ENCODE measurements at regions not wholly inside any gene's neighbourhood (a gene's known extent, or its start where the extent isn't known, plus 50 kb on each side); places are given as distances from the start of the nearest gene placed in this dataset.

DNA sequence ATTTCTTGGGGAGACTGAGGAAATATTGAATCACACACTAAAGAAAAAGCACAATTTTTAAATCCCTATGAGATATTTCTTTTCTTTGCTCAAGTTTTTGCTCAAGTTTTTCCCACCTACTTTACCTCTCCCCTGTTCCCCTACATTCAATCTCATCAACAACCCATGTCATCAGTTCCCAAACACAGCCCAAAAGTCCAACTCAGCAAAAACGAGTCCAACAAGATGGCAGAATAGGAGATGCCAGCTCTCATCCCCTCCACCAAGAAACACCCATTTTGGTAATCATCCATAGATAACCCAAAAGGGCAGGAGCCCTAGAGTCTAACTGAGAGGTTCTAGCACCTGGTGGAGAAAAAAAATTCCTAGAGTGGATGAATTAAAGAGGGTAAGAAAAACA is 152.5 kb upstream of the GHITM start:
- no peak overlapping the region for H3K4me3 ChIP-seq (ENCODE audit: low read length)
- intact Hi-C loops (cut with DNase I): no loop called here
- DNase-seq: no peak
- H3K27me3 ChIP-seq (ENCODE audit: control insufficient read depth, insufficient read depth): no peaks in the 10 kb centered on the region
- H3K4me1 ChIP-seq (ENCODE audit: control insufficient read depth, insufficient read depth, low read length): peaks cover 1% of the 10 kb centered on the region
- no peak overlapping the region for H3K27ac ChIP-seq (ENCODE audit: low read length)
- 74% methylated on average over 1 of the region's 1 CpG for WGBS
- no peak for ATAC-seq
- H3K9me3 ChIP-seq (ENCODE audit: control insufficient read depth, low read length): no peaks in the 10 kb centered on the region

DNA sequence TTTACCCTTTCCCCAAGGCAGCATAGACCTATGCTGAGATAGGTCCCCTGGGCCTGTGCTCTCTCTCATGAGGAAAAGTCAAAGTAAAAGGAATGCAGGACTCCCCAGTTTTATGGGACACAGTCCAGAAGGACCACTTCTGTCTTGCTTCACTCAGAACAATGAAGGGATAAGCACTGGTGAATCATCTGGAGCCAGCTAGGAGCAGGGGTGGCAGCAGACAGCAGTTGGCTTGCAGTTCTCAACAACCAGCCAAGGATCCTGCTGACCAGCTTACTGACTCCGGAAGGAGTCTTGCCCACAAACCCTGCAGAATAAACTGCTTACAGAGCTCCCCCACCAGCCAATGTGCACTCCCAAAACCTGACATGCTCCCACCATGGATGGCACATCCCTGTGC is 152.1 kb upstream of the GHITM start:
- intact Hi-C loops (cut with DNase I): no loop called here
- ATAC-seq (no peak), DNase-seq (no peak)
- Histone ChIP-seq H3K4me3 (ENCODE audit: low read length) (no peak overlapping the region), H3K27me3 (ENCODE audit: control insufficient read depth, insufficient read depth) (no peaks in the 10 kb centered on the region), H3K9me3 (ENCODE audit: control insufficient read depth, low read length) (no peaks in the 10 kb centered on the region), H3K27ac (ENCODE audit: low read length) (no peak overlapping the region), H3K4me1 (ENCODE audit: control insufficient read depth, insufficient read depth, low read length) (peaks cover 1% of the 10 kb centered on the region)
- WGBS: 84% methylated on average over 1 of the region's 1 CpG

DNA sequence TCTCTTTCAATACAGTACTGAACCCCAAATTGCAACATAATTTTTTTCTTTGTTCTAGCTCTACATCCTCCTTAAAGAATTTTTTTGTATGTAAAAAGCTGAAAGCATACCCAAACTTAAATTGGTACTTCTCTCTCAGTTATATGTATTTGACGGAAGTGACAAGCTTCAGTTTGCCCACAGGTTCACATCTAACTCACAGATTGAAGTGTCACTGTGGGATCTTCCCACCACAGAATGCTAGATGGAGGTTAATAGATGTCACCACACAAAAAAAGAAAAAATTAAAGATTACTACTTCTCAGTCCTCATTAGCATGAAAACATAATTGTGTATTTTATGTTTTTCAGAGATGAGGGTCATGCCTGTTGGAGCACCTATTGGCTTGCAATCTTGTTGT is 150.9 kb upstream of the GHITM start:
- Histone ChIP-seq H3K4me3 (ENCODE audit: low read length) (no peak overlapping the region), H3K27ac (ENCODE audit: low read length) (no peak overlapping the region), H3K9me3 (ENCODE audit: control insufficient read depth, low read length) (no peaks in the 10 kb centered on the region), H3K27me3 (ENCODE audit: control insufficient read depth, insufficient read depth) (no peaks in the 10 kb centered on the region), H3K4me1 (ENCODE audit: control insufficient read depth, insufficient read depth, low read length) (peaks cover 1% of the 10 kb centered on the region)
- no peak for DNase-seq
- intact Hi-C loops (cut with DNase I): no loop called here
- ATAC-seq: no peak
- WGBS: 95% methylated on average over 1 of the region's 1 CpG

DNA sequence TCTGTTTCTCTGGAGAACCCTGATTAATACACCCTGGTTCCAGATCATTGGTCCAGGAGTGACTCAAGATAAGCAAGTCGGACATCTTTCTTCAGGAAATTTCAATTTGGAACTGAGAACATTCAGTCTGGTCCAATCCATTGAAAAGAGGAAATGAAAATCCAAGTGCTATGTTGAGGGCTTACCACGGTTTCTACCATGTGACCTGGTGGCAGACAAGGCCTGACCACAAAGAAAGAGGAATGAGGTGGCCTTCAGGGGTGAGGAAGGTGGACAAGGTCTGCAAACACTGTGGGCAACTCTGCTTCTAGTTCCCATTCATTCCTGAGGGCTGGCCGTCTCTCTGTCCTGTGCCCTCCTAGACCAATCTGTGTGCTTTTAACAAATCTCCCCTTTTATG is 149.2 kb upstream of the GHITM start:
- intact Hi-C loops (cut with DNase I): no loop called here
- 76% methylated on average over 3 of the region's 3 CpGs for whole genome bisulfite sequencing
- H3K4me3 ChIP-seq (ENCODE audit: low read length): no peak overlapping the region
- DNase-seq: no peak
- no peaks in the 10 kb centered on the region for H3K27me3 ChIP-seq (ENCODE audit: control insufficient read depth, insufficient read depth)
- no peaks in the 10 kb centered on the region for H3K4me1 ChIP-seq (ENCODE audit: control insufficient read depth, insufficient read depth, low read length)
- H3K9me3 ChIP-seq (ENCODE audit: control insufficient read depth, low read length): no peaks in the 10 kb centered on the region
- H3K27ac ChIP-seq (ENCODE audit: low read length): no peak overlapping the region
- no peak for ATAC-seq

DNA sequence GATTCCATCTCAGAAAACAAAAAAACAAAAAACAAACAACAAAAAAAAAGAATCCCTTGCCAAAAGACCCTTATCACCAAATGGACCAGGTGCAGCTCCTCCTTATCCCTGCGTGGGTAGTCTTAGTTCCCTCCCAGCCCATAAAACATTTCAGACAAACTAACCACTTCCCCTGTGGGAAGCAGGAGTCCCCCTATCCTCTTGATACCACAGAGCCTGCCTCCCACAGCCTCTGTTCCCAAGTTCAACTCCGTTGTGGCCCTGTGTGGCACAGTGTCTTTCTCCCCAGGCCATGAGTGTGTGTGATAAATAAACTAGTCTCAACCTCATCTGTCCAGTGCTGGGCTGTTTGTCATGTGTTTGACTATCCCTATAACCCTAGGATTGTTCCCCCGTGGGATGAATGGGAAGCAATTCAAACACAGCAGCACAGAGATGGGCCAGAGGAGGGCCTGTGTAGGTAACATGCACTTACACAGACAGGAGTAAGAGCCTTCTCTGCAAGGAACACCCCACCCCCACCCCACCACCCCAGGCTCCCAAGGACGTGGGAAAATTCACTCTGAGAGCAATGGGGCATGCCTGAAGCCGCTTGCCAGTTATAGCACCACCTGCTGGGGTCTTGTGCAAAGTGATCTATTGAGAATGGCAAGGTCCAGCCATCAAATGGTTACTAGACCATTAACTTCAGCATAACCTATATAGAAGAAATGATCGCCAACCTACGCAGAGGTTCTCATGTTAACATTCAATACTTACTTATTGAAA is 147.1 kb upstream of the GHITM start:
- H3K9me3 ChIP-seq (ENCODE audit: control insufficient read depth, low read length): no peaks in the 10 kb centered on the region
- DNase-seq (no peak), ATAC-seq (no peak)
- WGBS: 54% methylated on average over 7 of the region's 7 CpGs
- H3K4me1 ChIP-seq (ENCODE audit: control insufficient read depth, insufficient read depth, low read length): no peaks in the 10 kb centered on the region
- no peak overlapping the region for H3K27ac ChIP-seq (ENCODE audit: low read length)
- no peaks in the 10 kb centered on the region for H3K27me3 ChIP-seq (ENCODE audit: control insufficient read depth, insufficient read depth)
- H3K4me3 ChIP-seq (ENCODE audit: low read length): no peak overlapping the region
- intact Hi-C loops (cut with DNase I): no loop called here

DNA sequence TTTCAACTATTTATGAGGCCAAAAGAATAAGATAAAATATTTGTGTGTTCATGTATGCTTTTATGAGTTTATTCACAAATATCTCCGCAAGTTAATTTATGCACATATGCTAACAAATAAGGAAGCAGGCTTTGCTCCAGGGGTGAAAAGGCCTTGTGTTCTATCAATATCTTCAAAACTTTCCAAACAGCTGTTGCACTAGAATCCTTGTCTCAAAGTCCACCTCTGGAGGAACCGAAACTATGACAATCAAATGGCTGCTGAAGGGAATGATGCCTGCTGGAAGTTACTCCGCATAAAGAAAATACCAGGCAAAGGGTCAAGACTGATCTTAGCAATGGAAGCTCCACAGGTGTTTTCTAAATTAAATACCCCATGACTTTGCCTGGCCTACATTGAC is 145.0 kb upstream of the GHITM start:
- no peaks in the 10 kb centered on the region for H3K9me3 ChIP-seq (ENCODE audit: control insufficient read depth, low read length)
- H3K27me3 ChIP-seq (ENCODE audit: control insufficient read depth, insufficient read depth): no peaks in the 10 kb centered on the region
- no peak overlapping the region for H3K27ac ChIP-seq (ENCODE audit: low read length)
- intact Hi-C loops (cut with DNase I): no loop called here
- no peak for ATAC-seq
- DNase-seq: no peak
- no peak overlapping the region for H3K4me3 ChIP-seq (ENCODE audit: low read length)
- whole genome bisulfite sequencing: 95% methylated on average over 3 of the region's 3 CpGs
- H3K4me1 ChIP-seq (ENCODE audit: control insufficient read depth, insufficient read depth, low read length): no peaks in the 10 kb centered on the region

DNA sequence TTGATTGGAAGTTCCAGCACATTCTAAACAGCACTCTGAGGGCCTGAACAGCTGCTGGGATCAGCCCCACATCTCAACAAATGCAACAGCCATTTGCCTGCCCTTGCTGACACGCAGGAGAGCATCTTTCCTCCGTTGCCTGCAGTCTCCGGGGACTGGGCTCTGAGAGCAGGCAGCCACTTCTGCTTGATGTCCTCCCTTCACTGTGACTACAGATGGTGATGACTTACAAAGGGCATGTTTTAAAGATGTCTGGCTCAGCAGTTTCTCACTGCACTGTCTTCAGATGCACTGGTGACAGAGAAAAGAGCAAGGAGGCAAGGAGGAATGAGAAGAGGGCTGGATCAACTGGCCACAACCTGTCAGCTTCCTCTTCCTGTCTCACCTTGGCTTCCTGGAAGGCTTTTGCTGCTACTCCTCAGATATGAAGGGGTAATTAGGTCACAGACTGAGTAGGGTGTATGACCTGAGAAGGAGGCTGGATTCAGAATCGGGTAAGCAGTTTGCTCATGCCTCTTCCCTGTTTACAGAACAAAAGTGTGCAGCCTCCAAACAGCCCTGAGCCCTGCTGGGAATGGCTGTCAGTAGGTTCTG is 143.5 kb upstream of the GHITM start:
- intact Hi-C loops (cut with DNase I): no loop called here
- no peak for ATAC-seq
- H3K27me3 ChIP-seq (ENCODE audit: control insufficient read depth, insufficient read depth): no peaks in the 10 kb centered on the region
- H3K4me3 ChIP-seq (ENCODE audit: low read length): no peak overlapping the region
- H3K4me1 ChIP-seq (ENCODE audit: control insufficient read depth, insufficient read depth, low read length): no peaks in the 10 kb centered on the region
- H3K27ac ChIP-seq (ENCODE audit: low read length): no peak overlapping the region
- no peak for DNase-seq
- H3K9me3 ChIP-seq (ENCODE audit: control insufficient read depth, low read length): no peaks in the 10 kb centered on the region
- WGBS: 65% methylated on average over 4 of the region's 4 CpGs

DNA sequence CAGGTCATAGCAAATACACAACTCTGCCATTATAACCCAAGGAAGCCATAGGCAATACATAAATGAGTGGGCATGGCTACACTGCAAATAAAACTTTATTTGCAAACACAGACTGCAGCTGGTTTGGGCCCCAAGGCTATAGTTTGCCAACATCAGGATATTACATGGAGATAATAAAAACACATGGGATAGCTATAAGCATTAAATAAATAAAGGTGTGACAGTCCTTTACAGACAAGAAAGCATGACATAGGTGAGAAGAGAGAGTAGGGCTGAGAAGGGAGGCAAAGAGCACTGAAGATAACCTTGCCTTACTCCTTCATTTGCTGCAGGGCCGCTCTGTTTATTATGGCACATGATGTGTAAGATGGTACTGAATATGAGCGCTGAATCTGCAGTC is 135.1 kb upstream of the GHITM start:
- no peaks in the 10 kb centered on the region for H3K9me3 ChIP-seq (ENCODE audit: control insufficient read depth, low read length)
- ATAC-seq (no peak), DNase-seq (no peak)
- intact Hi-C loops (cut with DNase I): no loop called here
- H3K4me3 ChIP-seq (ENCODE audit: low read length): no peak overlapping the region
- H3K27ac ChIP-seq (ENCODE audit: low read length): no peak overlapping the region
- H3K27me3 ChIP-seq (ENCODE audit: control insufficient read depth, insufficient read depth): no peaks in the 10 kb centered on the region
- WGBS: 90% methylated on average over 2 of the region's 2 CpGs
- H3K4me1 ChIP-seq (ENCODE audit: control insufficient read depth, insufficient read depth, low read length): no peaks in the 10 kb centered on the region

DNA sequence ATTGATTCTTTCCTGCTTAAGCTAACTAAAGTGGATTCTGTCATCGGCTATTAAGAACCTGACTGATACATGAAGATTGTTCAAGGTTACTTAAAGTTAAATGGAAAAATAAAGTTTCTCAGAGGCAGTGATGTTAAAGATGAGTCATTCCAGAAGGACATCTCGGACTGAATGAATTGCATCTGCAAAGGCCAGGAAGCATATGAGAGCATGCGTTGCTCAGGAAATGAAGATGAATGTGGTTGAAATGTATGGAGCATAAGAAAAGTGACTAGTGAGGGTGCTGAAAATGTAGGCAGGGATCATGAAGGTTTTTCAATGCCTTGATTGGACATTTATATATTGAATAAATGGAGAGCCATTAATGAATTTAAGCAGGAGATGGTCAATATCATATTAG is 133.9 kb upstream of the GHITM start:
- no peak overlapping the region for H3K4me3 ChIP-seq (ENCODE audit: low read length)
- ATAC-seq (no peak), DNase-seq (no peak)
- H3K4me1 ChIP-seq (ENCODE audit: control insufficient read depth, insufficient read depth, low read length): no peaks in the 10 kb centered on the region
- 70% methylated on average over 3 of the region's 3 CpGs for WGBS
- intact Hi-C loops (cut with DNase I): no loop called here
- H3K9me3 ChIP-seq (ENCODE audit: control insufficient read depth, low read length): no peaks in the 10 kb centered on the region
- no peak overlapping the region for H3K27ac ChIP-seq (ENCODE audit: low read length)
- no peaks in the 10 kb centered on the region for H3K27me3 ChIP-seq (ENCODE audit: control insufficient read depth, insufficient read depth)

DNA sequence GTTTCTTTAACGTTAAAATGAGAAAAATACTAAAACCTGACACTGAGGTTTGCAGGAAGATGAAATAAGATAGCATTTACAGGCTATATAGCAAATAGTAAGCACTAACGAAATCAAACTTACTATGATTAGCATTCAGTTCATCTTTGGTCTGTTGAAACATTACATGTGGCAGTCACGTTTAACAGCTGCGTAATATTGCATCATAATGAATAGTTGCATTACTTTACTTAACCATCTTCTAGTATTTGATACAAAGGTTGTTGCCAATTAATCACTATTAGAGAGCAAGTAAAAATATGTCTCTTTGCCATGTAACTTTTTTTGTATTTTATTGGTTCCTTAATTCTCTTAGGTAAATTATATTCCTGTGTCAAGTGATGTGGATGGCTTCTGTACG is 131.8 kb upstream of the GHITM start:
- WGBS: 82% methylated on average over 5 of the region's 5 CpGs

DNA sequence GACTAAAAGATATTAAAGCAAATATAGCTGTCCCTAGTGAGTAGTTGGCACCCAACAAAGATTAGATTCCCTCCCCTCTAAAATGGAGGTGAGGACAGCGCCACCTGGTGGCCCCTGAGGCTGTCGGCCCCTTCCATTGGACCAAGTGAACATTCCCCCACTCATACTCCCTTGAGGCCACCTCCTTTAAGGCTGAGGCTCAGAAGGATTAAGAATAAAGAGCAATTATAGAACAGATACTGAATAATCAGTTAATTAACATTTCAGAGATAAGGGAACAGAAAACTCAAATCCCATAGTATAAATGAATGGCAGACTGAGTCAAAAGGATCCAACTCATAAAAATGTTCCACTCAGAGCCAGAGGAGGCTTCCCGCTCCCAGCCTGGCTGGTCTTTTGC is 130.4 kb upstream of the GHITM start:
- Histone ChIP-seq H3K27me3 (ENCODE audit: control insufficient read depth, insufficient read depth) (no peaks in the 10 kb centered on the region), H3K4me3 (ENCODE audit: low read length) (no peak overlapping the region), H3K4me1 (ENCODE audit: control insufficient read depth, insufficient read depth, low read length) (no peaks in the 10 kb centered on the region), H3K9me3 (ENCODE audit: control insufficient read depth, low read length) (no peaks in the 10 kb centered on the region), H3K27ac (ENCODE audit: low read length) (no peak overlapping the region)
- DNase-seq (peak; percentile 23 to 56 (median 40)), ATAC-seq (no peak)
- intact Hi-C loops (cut with DNase I): no loop called here
- WGBS: 35% methylated on average over 3 of the region's 3 CpGs

More for the DNA sequence above, 131.8 kb upstream of the GHITM start:
- no peaks in the 10 kb centered on the region for H3K27me3 ChIP-seq (ENCODE audit: control insufficient read depth, insufficient read depth)
- no peak for DNase-seq
- intact Hi-C loops (cut with DNase I): no loop called here
- ATAC-seq: no peak
- H3K27ac ChIP-seq (ENCODE audit: low read length): no peak overlapping the region
- no peaks in the 10 kb centered on the region for H3K9me3 ChIP-seq (ENCODE audit: control insufficient read depth, low read length)
- H3K4me1 ChIP-seq (ENCODE audit: control insufficient read depth, insufficient read depth, low read length): no peaks in the 10 kb centered on the region
- H3K4me3 ChIP-seq (ENCODE audit: low read length): no peak overlapping the region

DNA sequence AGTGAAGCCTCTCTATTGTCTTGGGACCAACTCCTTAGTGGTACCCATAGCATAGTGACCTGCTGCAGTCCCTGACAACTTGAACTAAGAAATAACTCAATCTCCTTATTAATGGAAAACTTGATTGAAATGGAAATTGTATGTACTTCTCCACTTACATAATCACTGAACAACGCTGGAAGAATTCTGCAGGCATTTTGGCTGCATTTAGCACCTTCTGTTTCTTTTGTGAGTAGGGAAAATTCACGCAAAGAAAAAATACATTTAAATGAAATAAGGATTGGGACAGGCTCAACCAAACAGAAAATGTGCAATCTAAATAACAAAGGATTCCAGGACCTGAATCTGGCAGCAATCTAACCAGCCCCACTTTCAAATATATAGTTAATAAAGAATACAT is 126.9 kb upstream of the GHITM start:
- no peak for DNase-seq
- intact Hi-C loops (cut with DNase I): no loop called here
- H3K27me3 ChIP-seq (ENCODE audit: control insufficient read depth, insufficient read depth): no peaks in the 10 kb centered on the region
- no peaks in the 10 kb centered on the region for H3K9me3 ChIP-seq (ENCODE audit: control insufficient read depth, low read length)
- H3K27ac ChIP-seq (ENCODE audit: low read length): no peak overlapping the region
- no peaks in the 10 kb centered on the region for H3K4me1 ChIP-seq (ENCODE audit: control insufficient read depth, insufficient read depth, low read length)
- ATAC-seq: no peak
- no peak overlapping the region for H3K4me3 ChIP-seq (ENCODE audit: low read length)
- WGBS: 78% methylated on average over 2 of the region's 2 CpGs
